GF-D8 (cell line): ENCODE measurements at regions not wholly inside any gene's neighbourhood (a gene's known extent, or its start where the extent isn't known, plus 50 kb on each side); places are given as distances from the start of the nearest gene placed in this dataset.
"Not testable (repeated sequence)": the region's sequence is repeated elsewhere in the genome, so short reads cannot be mapped to it uniquely, and the experiment has no call there.

Experiments used
- DNase-seq: peaks from one replicate; lab custom pipeline; 2025; lab: John Stamatoyannopoulos, UW

- DNase-seq: no peak
Observed at GRCh38 chrX:127457161-127457560, 595.0 kb downstream of the ACTRT1 start.

- DNase-seq: no peak
Observed at GRCh38 chrX:127439676-127440075, 612.5 kb downstream of the ACTRT1 start.

GRCh38 chrX:127405946-127406345, 586.4 kb downstream of the PRR32 start:
- DNase-seq: no peak

- DNase-seq: no peak
Observed at GRCh38 chrX:127404161-127404560, 584.6 kb downstream of the PRR32 start.

- not testable (repeated sequence) for DNase-seq
Observed at GRCh38 chrX:127400231-127400630, 580.7 kb downstream of the PRR32 start.

- no peak for DNase-seq
Observed at GRCh38 chrX:127390316-127390715, 570.8 kb downstream of the PRR32 start.

GRCh38 chrX:127389900-127390299, 570.4 kb downstream of the PRR32 start:
- DNase-seq: no peak
